Uterus (tissue), 3 donors: ENCODE measurements at regions not wholly inside any gene's neighbourhood (a gene's known extent, or its start where the extent isn't known, plus 50 kb on each side); places are given as distances from the start of the nearest gene placed in this dataset.

Experiments
- DNase-seq, 2 donors: peaks; one replicate each; pipeline ENCODE4 v3.0.0-alpha.2; 2019 to 2020
- H3K27ac ChIP-seq, 2 donors: fragments of 200-600 bp; sonication (generic); 1 replicate in 1 of 2; 2 replicates in 1 of 2; pipeline ENCODE4 v1.5.1; 2016 to 2018
- H3K27me3 ChIP-seq, 2 donors: fragments of 200-600 bp; sonication (generic); one replicate each; pipeline ENCODE4 v1.5.1; 2018 to 2019; ENCODE audit warnings: control low read depth in 1 of 2
- H3K36me3 ChIP-seq, 2 donors: fragments of 200-600 bp; sonication (generic); one replicate each; pipeline ENCODE4 v1.5.1; 2019; ENCODE audit warnings: control low read depth in 1 of 2
- H3K4me1 ChIP-seq, 2 donors: fragments of 200-600 bp; sonication (generic); one replicate each; pipeline ENCODE4 v1.5.1; 2018 to 2019; ENCODE audit warnings: control low read depth in 1 of 2
- H3K4me3 ChIP-seq, 2 donors: fragments of 200-600 bp; sonication (generic); 1 replicate in 1 of 2; 2 replicates in 1 of 2; pipeline ENCODE4 v1.5.1; 2018 to 2019; ENCODE audit warnings: mild to moderate bottlenecking in 1 of 2
- H3K9me3 ChIP-seq, 2 donors: fragments of 200-600 bp; sonication (generic); one replicate each; pipeline ENCODE4 v1.5.1; 2019; ENCODE audit warnings: control low read depth in 1 of 2
- POLR2A ChIP-seq, 2 donors: fragments of 450-650 bp; IDR thresholded peaks; one replicate each; pipeline ENCODE4 v1.6.1; 2016; ENCODE audit warnings: antibody characterized with exemption in 2 of 2, mild to moderate bottlenecking in 1 of 2, moderate library complexity in 1 of 2
- intact Hi-C: fragments of 100-400 bp; cut with DNase I; formaldehyde crosslinking; loops from one replicate; pipeline ENCODE4 v1.15.1; 2023; ENCODE audit warnings: low total_unique reads
- TF ChIP-seq, protein P1 (sequence below), 4 experiments: fragments of 200-600 bp in 2 of 4; fragments of 450-650 bp in 2 of 4; sonication (generic) in 2 of 4; IDR thresholded peaks; one replicate each; pipeline ENCODE4 v1.5.1; 2016 to 2019; ENCODE audit warnings: antibody characterized with exemption in 4 of 4, mild to moderate bottlenecking in 2 of 4, moderate library complexity in 1 of 4
- donor health status: DM: yes; HTN: yes; CAD: no.

DNA sequence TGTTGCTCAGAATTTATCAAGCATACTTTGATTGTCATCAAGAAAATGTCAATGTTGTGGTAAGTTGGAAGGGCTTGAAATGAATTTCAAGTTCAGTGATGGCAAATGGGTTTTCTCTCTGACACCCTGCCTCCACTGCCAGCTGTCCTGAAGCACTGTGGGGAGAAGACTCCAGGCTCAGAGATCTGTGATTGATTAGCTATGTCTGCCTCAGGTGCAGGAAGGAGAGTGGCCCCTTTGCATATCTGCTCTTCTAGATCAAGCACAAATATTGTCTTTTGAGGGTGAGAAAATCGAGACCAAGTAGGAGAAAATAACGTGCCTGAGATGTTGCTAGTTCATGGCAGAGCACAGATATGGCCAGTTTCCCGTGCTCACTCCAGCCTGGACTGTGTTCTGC lies 178.8 kb upstream of the GLI2 start:
- no peak for DNase-seq
- no peak overlapping the region for H3K27ac ChIP-seq
- H3K9me3 ChIP-seq: no peaks in the 10 kb centered on the region
- H3K4me1 ChIP-seq: peaks cover 0 to 4% of the 10 kb centered on the region in 2 donors
- TF ChIP-seq, protein P1, sequence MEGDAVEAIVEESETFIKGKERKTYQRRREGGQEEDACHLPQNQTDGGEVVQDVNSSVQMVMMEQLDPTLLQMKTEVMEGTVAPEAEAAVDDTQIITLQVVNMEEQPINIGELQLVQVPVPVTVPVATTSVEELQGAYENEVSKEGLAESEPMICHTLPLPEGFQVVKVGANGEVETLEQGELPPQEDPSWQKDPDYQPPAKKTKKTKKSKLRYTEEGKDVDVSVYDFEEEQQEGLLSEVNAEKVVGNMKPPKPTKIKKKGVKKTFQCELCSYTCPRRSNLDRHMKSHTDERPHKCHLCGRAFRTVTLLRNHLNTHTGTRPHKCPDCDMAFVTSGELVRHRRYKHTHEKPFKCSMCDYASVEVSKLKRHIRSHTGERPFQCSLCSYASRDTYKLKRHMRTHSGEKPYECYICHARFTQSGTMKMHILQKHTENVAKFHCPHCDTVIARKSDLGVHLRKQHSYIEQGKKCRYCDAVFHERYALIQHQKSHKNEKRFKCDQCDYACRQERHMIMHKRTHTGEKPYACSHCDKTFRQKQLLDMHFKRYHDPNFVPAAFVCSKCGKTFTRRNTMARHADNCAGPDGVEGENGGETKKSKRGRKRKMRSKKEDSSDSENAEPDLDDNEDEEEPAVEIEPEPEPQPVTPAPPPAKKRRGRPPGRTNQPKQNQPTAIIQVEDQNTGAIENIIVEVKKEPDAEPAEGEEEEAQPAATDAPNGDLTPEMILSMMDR (IDR thresholded peaks at IDR 0.05): no peak
- TF ChIP-seq POLR2A (IDR thresholded peaks at IDR 0.05): no peak
- no peaks in the 10 kb centered on the region for H3K27me3 ChIP-seq
- no peaks in the 10 kb centered on the region for H3K36me3 ChIP-seq
- H3K4me3 ChIP-seq: no peak overlapping the region
- intact Hi-C loops: no loop called here

DNA sequence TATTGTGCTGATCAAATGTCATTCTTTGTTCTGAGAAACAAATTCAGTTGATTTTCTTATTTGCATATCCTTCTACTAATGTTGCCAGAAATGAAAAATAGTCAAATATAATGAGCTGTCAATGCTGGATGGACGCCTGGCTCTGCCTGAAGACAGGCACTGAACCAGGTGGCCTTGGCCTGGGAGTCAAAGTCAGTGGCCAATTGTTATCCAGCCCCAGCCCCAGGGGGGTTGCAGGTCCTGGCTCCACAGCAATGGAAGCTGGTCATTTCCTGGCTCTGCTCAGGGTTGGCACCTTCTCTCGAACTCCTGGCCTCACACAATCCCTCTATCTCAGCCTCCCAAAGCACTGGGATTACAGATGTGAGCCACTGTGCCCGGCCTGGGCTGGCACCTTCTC lies 176.8 kb upstream of the GLI2 start:
- H3K27me3 ChIP-seq: no peaks in the 10 kb centered on the region
- H3K4me3 ChIP-seq: no peak overlapping the region
- intact Hi-C loops: no loop called here
- TF ChIP-seq, protein P1 (IDR thresholded peaks at IDR 0.05): no peak
- no peak for TF ChIP-seq POLR2A (IDR thresholded peaks at IDR 0.05)
- no peak for DNase-seq
- no peaks in the 10 kb centered on the region for H3K4me1 ChIP-seq
- no peak overlapping the region for H3K27ac ChIP-seq
- no peaks in the 10 kb centered on the region for H3K9me3 ChIP-seq
- no peaks in the 10 kb centered on the region for H3K36me3 ChIP-seq

DNA sequence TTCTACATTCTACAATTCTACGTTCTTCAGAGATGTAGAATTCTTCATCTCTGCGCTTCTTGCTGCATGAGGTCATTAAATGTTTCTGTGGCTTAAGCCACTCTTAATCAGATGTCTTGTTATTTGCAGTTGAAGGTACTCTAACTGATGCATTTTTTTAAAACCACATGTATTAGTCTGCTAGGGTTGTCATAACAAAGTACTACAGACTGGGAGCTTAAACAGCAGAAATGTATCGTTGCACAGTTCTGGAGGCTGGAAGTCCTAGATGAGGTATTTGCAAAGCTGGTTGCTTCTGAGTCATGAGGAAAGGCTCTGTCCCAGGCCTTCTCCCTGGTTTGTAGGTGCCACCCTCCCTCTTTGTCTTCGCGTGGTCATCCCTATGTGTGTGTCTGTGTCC lies 176.3 kb upstream of the GLI2 start:
- Histone ChIP-seq H3K4me3 (no peak overlapping the region), H3K9me3 (no peaks in the 10 kb centered on the region), H3K36me3 (no peaks in the 10 kb centered on the region), H3K27ac (no peak overlapping the region), H3K4me1 (no peaks in the 10 kb centered on the region), H3K27me3 (no peaks in the 10 kb centered on the region)
- DNase-seq: no peak
- intact Hi-C loops: no loop called here
- TF ChIP-seq, protein P1 (IDR thresholded peaks at IDR 0.05): no peak
- TF ChIP-seq POLR2A (IDR thresholded peaks at IDR 0.05): no peak

DNA sequence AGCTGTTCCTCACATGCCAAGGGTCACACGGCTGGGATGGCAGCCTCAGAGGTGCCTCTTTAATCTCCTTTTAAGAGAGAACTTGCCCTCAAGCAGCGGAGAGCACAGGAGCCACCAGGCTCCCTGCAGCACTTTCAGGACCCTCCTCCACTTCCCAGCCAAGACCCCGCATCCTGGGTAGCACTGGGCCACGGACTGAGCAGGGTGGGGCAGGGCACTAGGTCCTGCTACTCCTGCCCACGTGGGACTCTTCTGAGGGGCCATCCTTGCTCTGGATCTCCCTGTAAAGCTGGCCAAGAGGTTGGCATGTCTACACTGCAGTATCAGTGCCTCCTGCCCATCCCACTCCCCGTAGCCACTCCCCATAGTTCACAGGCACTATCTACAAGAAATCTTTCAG lies 175.3 kb upstream of the GLI2 start:
- Histone ChIP-seq H3K4me3 (no peak overlapping the region), H3K9me3 (no peaks in the 10 kb centered on the region)
- intact Hi-C loops: no loop called here

DNA sequence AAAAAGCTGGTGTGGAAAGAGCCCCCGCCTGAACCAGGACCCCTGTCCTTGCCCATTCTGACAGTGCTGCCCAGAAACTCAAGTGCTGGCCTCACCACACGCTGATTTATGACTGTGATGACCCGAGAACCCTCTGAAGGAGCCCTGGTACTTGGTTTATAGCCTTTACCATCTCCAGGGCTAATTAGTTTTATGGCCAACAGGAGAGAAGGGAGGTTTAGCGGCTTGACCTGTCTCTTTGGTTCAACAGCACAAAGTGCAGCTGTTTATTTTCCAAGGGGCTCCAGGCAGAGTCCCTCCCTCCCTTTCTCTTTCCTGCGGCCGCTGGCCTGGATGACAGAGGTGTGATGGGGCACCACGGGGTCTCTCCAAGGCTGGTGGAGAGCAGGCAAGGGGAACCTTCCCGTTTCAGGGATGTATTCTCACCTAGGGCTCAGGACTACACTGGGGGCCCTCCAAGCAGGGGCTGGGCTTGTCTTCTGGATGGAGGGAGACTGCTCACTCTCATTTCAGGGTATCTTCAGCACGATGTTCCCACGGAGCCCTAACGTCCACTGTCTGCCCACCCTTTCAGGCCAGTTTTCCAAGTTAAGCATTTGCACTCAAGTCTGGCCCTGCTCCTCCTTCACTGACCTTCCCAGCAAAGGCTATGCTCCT lies 174.2 kb upstream of the GLI2 start:
- Histone ChIP-seq H3K27me3 (no peaks in the 10 kb centered on the region), H3K27ac (no peak overlapping the region), H3K9me3 (no peaks in the 10 kb centered on the region), H3K36me3 (no peaks in the 10 kb centered on the region), H3K4me3 (no peak overlapping the region), H3K4me1 (no peaks in the 10 kb centered on the region)
- DNase-seq: no peak
- intact Hi-C loops: no loop called here
- TF ChIP-seq, protein P1 (IDR thresholded peaks at IDR 0.05): no peak
- no peak for TF ChIP-seq POLR2A (IDR thresholded peaks at IDR 0.05)

More for the DNA sequence above, 175.3 kb upstream of the GLI2 start:
- no peak for DNase-seq
- H3K4me1 ChIP-seq: no peaks in the 10 kb centered on the region
- H3K27me3 ChIP-seq: no peaks in the 10 kb centered on the region
- H3K27ac ChIP-seq: no peak overlapping the region
- no peaks in the 10 kb centered on the region for H3K36me3 ChIP-seq
- TF ChIP-seq, protein P1 (IDR thresholded peaks at IDR 0.05): no peak
- no peak for TF ChIP-seq POLR2A (IDR thresholded peaks at IDR 0.05)
